GM21786 (cell line): ENCODE measurements at regions not wholly inside any gene's neighbourhood (a gene's known extent, or its start where the extent isn't known, plus 50 kb on each side); places are given as distances from the start of the nearest gene placed in this dataset.
"Not testable (repeated sequence)": the region's sequence is repeated elsewhere in the genome, so short reads cannot be mapped to it uniquely, and the experiment has no call there.

Experiments used
- ATAC-seq: cut with Tn5 transposase; IDR thresholded peaks from one replicate; pipeline ENCODE4 v1.9.1; 2021; ENCODE audit not compliant: unreplicated experiment

- no peak for ATAC-seq
Measured at GRCh38 chr14:85336257-85336656, 193.7 kb upstream of the FLRT2 start.

- ATAC-seq = no peak
Measured at GRCh38 chr14:85336817-85337216, 193.1 kb upstream of the FLRT2 start.

DNA sequence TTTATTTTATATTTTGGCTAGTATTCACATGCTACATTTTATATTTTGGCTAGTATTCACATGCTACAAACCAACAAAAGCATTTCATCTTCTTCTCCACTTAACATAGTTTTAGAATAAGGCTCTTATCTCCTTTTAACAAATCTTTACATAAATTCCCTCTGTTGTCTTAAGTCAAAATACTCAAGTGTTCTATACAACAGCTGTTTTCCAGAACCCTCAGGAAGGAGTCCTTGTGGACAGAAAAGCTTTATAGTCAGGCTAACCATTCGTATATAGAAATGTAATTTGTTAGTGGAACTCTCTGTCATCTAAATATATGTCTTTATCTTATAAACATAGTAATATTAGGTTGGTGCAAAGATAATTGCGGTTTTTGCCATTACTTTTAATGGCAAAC is 191.0 kb upstream of the FLRT2 start:
- no peak for ATAC-seq

DNA sequence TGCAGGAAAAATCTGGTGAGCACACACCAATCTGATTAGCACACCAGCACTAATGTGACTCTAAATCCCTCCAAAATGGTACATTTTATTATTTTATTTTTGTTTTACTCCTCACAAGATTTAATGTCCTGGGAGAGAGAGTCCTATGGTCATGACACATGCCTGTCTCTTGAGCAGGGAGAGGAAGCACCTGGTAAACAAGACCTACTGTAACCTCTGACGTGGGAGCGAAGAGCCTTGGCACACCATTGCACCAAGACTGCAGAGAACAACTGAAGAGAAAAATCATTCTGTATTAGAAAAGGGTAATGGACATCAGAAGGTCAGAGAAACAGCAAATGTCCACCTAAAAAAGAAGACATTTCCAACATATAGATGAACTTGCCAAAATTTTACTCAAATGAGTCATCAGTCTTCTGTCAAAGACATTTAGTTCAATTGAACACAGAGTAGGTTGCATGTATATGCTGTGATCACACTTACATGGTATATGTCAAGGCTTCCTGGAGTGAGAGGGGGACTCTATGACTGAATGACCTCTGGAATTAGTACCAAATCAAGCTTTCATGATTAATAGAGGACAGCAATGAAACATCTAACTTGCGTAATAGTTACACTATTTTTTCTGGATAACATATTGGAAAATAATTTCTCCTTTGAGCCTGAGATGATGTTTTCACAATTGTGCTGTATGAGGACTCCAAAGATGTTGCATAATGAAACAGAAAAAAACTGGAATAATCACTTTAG is 186.9 kb upstream of the FLRT2 start:
- no peak for ATAC-seq

DNA sequence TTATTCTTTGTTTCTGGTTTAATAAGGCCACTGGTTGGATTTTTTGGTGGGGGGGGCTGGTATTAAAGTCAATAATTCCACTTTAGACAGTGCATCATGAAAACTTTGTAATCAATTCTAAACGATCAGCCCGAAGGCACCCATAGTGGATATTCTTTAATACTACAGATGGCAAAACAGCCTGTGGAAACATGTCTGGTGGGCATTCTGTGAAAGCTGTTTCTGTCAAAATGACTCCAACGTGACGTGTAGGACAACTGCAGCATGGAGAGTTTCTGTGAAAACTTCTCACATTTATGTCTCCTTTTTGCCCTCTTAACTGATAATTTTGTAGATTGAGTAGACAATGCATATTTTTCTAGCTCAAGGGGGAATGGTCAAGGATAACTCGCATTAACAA is 185.8 kb upstream of the FLRT2 start:
- ATAC-seq = no peak

DNA sequence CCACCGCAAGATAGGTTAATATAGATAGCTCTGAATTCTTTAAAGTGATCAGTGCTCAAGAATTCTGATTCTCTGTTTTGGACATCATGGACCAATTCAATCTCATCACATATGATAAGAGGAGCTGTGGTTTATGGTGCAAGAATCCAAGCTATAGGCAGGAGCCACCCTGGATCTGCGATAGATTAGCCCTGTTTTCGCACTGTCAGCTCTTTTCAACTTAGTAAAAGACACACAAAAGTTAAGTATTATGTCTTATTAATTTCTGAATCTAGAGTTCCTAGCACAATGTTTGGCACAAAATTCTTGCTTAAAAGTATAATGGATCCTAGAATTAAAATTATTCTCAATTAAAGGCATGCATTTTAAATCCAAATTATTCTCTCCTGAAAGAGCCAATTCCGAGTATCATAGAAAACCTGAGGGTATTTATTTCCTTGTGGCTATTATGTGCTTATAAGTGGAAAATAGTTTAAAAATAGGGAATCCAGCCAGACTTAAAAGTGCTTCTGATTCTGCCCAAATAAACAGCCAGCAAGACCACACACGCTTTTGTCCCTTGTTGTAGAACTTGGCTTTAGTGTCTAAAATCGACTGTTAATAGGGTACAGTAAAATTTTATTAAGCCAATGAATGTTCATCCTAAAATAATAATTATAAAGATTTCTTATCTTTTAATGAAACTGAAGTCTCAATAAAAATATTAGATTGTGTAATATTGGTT is 184.9 kb upstream of the FLRT2 start:
- no peak for ATAC-seq

- no peak for ATAC-seq
Measured at GRCh38 chr14:85350667-85351066, 179.3 kb upstream of the FLRT2 start.

- not testable (repeated sequence) for ATAC-seq
Measured at GRCh38 chr14:85352588-85352987, 177.4 kb upstream of the FLRT2 start.

DNA sequence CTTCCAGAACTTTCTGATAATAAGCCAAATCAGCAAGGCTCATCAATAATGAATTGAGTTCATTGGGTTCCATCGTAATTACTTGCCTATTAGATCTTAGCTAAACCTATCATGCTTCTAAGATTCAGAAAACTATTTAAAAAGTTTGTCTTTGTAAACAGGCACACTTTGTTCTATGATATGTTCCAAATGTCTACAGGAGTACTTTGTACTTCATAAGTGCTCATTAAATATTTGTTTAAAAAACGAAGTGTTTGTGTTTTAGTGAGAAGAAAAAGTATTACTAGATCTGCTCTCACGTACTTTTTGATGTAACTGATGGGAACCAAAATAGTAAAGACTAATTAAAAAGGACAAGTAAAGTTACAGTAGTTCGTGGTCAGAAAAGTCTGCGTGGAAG is 172.8 kb upstream of the FLRT2 start:
- ATAC-seq = no peak

GRCh38 chr14:85358136-85358785 is 171.7 kb upstream of the FLRT2 start:
- no peak for ATAC-seq

DNA sequence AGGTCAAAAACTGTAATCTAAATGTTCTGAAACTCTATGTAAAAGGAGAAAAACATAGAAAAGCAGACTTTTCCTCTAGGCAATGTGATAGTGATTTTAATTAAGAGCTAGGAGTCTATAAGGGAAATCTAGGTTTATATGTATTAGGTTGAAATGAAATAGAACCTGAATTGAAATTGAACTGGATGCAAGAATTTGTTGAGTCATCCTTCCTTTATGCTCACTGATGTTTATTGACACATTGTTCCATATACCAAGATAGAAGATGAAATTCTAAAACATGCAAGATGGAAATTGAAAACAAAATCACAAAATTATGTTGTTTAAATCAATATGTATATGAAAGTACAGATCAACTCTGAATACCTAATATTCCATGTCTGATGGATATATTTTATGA is 170.4 kb upstream of the FLRT2 start:
- ATAC-seq = no peak

DNA sequence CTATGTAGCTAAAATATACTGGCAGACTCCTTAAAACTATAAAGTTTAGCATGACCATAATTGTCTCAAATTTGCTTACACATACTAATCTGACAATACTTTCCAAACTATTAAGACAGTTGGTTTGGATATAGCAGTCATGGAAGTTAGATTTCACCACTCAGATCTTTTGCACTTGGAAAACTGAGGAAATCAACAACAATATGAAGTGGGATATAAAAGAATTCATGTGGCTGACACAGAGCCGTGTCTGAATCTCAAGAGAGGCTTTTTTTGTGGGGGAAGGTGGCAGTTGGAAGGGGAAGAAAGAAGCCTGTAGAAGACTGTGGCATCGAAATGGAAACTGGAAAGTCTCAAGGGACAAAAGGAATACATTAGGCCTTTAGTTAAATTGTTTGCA is 166.6 kb upstream of the FLRT2 start:
- ATAC-seq = no peak

- ATAC-seq = no peak
Measured at GRCh38 chr14:85366226-85366625, 163.7 kb upstream of the FLRT2 start.

- ATAC-seq = no peak
Measured at GRCh38 chr14:85380881-85381280, 149.1 kb upstream of the FLRT2 start.

GRCh38 chr14:85382341-85382740 is 147.6 kb upstream of the FLRT2 start:
- no peak for ATAC-seq

DNA sequence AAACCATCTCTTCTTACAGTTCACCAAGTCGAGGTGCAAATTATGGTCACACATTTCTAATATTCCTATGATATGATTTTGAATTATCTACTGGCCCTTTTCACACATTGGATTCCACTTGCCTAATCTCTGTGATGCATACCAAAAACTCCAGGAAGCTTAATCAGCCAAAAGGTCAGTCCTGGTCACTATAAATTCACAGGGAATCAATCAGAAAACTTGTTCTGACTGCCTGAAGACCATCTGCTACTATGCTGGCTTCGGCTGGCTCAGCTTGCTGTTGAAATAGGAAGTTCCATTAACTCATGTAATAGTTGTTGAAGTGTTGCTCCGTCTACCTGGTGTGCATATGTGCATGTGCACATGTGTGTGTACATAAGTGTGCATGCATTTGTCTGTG is 142.8 kb upstream of the FLRT2 start:
- no peak for ATAC-seq

GRCh38 chr14:85390236-85390635 is 139.7 kb upstream of the FLRT2 start:
- no peak for ATAC-seq

DNA sequence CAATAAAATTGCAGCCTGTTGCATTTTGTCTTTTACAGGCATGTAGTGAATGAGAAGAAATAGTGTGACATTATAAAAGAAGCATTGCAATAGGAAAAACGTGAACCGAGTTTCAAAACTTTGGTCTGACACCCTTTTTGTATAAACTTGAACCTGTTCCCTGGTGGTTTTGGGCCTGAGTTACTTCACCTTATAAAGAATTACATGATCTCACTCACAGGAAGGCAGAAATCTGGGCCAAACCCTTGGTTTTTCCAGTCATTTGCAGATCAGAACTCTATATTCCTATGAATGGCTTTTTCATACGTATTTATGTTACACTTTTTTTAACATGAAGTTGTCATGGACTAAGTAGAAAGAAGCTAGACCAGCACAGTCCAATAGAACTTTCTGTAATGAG is 138.5 kb upstream of the FLRT2 start:
- ATAC-seq = no peak

DNA sequence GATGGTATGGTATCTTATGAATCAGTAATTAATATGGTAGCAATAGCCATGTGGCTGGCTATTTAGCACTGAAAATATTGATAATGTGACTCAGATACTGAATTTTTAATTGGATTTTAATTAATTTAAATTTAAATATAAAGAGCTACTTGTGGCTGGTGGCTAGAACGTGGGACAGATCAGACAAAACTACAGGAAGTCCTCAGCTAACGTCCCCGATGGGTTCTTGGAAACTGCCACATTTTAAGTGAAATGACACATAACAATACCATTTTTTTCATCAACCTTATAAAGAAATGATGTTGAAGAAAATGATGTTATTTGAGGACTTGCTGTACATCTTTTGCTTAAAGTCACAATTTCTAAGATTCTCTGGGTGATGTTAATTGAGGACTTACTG is 138.1 kb upstream of the FLRT2 start:
- ATAC-seq = no peak

GRCh38 chr14:85399186-85399585 is 130.8 kb upstream of the FLRT2 start:
- no peak for ATAC-seq

- no peak for ATAC-seq
Measured at GRCh38 chr14:85400678-85401077, 129.3 kb upstream of the FLRT2 start.

GRCh38 chr14:85401384-85401783 is 128.6 kb upstream of the FLRT2 start:
- no peak for ATAC-seq
